ENCODE measurements at regions not wholly inside any gene's neighbourhood (a gene's known extent, or its start where the extent isn't known, plus 50 kb on each side); places are given as distances from the start of the nearest gene placed in this dataset.
"Not testable (repeated sequence)": the region's sequence is repeated elsewhere in the genome, so short reads cannot be mapped to it uniquely, and the experiment has no call there.

GRCh38 chr1:65541865-65542264 is 121.4 kb downstream of the LEPR start:
- CTCF ChIA-PET: interaction anchor here (1.4 kb wide), 1 partner anchor 74 kb away, joined by 3 read pairs; no protein-coding TSS in a partner anchor
- H3K36me3 Mint-ChIP-seq (ENCODE audit: insufficient read depth, unreplicated experiment): no peaks in the 10 kb centered on the region
- H3K27me3 Mint-ChIP-seq (ENCODE audit: unreplicated experiment): no peaks in the 10 kb centered on the region
- no peak overlapping the region for H3K4me3 Mint-ChIP-seq (ENCODE audit: low read depth, unreplicated experiment)
- H3K4me1 Mint-ChIP-seq (ENCODE audit: low read depth, unreplicated experiment): peaks cover 19% of the 10 kb centered on the region
- DNase-seq: no peak
- no TSS peak for BruUV-seq (replicated peaks)
- H3K27ac Mint-ChIP-seq (ENCODE audit: unreplicated experiment): no peak overlapping the region
- H3K9me3 Mint-ChIP-seq (ENCODE audit: low read depth, unreplicated experiment): no peaks in the 10 kb centered on the region
- TF ChIP-seq CTCF (IDR thresholded peaks at IDR 0.05; ENCODE audit: unreplicated experiment): no peak
- intact Hi-C loops (cut with micrococcal nuclease; ENCODE audit: unreplicated experiment): no loop called here

- intact Hi-C loops (cut with micrococcal nuclease; ENCODE audit: unreplicated experiment); H3K4me3 Mint-ChIP-seq (ENCODE audit: low read depth, unreplicated experiment); H3K9me3 Mint-ChIP-seq (ENCODE audit: low read depth, unreplicated experiment); H3K27me3 Mint-ChIP-seq (ENCODE audit: unreplicated experiment); H3K36me3 Mint-ChIP-seq (ENCODE audit: insufficient read depth, unreplicated experiment); DNase-seq; H3K27ac Mint-ChIP-seq (ENCODE audit: unreplicated experiment); CTCF ChIA-PET; BruUV-seq (replicated peaks): not testable (repeated sequence)
- H3K4me1 Mint-ChIP-seq (ENCODE audit: low read depth, unreplicated experiment): peaks cover 19% of the 10 kb centered on the region
Observed at GRCh38 chr1:65542592-65542991, 122.1 kb downstream of the LEPR start.

GRCh38 chr1:65550306-65551010 is 130.0 kb downstream of the LEPR start:
- Mint-ChIP-seq H3K4me3 (ENCODE audit: low read depth, unreplicated experiment) (peak overlapping the region; percentile 81), H3K4me1 (ENCODE audit: low read depth, unreplicated experiment) (peaks cover 14% of the 10 kb centered on the region), H3K27ac (ENCODE audit: unreplicated experiment) (peak overlapping the region; percentile 48)
- H3K9me3 Mint-ChIP-seq (ENCODE audit: low read depth, unreplicated experiment); BruUV-seq (replicated peaks); CTCF ChIA-PET; H3K36me3 Mint-ChIP-seq (ENCODE audit: insufficient read depth, unreplicated experiment); H3K27me3 Mint-ChIP-seq (ENCODE audit: unreplicated experiment); intact Hi-C loops (cut with micrococcal nuclease; ENCODE audit: unreplicated experiment): not testable (repeated sequence)
- peak; percentile 31 for DNase-seq

- H3K4me1 Mint-ChIP-seq (ENCODE audit: low read depth, unreplicated experiment): peaks cover 14% of the 10 kb centered on the region
- H3K36me3 Mint-ChIP-seq (ENCODE audit: insufficient read depth, unreplicated experiment); H3K4me3 Mint-ChIP-seq (ENCODE audit: low read depth, unreplicated experiment); CTCF ChIA-PET; H3K27me3 Mint-ChIP-seq (ENCODE audit: unreplicated experiment); intact Hi-C loops (cut with micrococcal nuclease; ENCODE audit: unreplicated experiment); H3K27ac Mint-ChIP-seq (ENCODE audit: unreplicated experiment); H3K9me3 Mint-ChIP-seq (ENCODE audit: low read depth, unreplicated experiment); DNase-seq; BruUV-seq (replicated peaks): not testable (repeated sequence)
Observed at GRCh38 chr1:65552484-65552883, 132.0 kb downstream of the LEPR start.

GRCh38 chr1:65554086-65554764 is 133.8 kb downstream of the LEPR start:
- CTCF ChIA-PET; DNase-seq; H3K9me3 Mint-ChIP-seq (ENCODE audit: low read depth, unreplicated experiment); BruUV-seq (replicated peaks); H3K4me3 Mint-ChIP-seq (ENCODE audit: low read depth, unreplicated experiment); H3K27me3 Mint-ChIP-seq (ENCODE audit: unreplicated experiment); H3K27ac Mint-ChIP-seq (ENCODE audit: unreplicated experiment); H3K36me3 Mint-ChIP-seq (ENCODE audit: insufficient read depth, unreplicated experiment); intact Hi-C loops (cut with micrococcal nuclease; ENCODE audit: unreplicated experiment): not testable (repeated sequence)
- H3K4me1 Mint-ChIP-seq (ENCODE audit: low read depth, unreplicated experiment): peaks cover 14% of the 10 kb centered on the region

- no peak for DNase-seq
- intact Hi-C loops (cut with micrococcal nuclease; ENCODE audit: unreplicated experiment): no loop called here
- Mint-ChIP-seq H3K4me3 (ENCODE audit: low read depth, unreplicated experiment) (no peak overlapping the region), H3K9me3 (ENCODE audit: low read depth, unreplicated experiment) (peaks cover 8% of the 10 kb centered on the region), H3K27me3 (ENCODE audit: unreplicated experiment) (no peaks in the 10 kb centered on the region), H3K27ac (ENCODE audit: unreplicated experiment) (no peak overlapping the region), H3K36me3 (ENCODE audit: insufficient read depth, unreplicated experiment) (peaks cover 7% of the 10 kb centered on the region), H3K4me1 (ENCODE audit: low read depth, unreplicated experiment) (peaks cover 14% of the 10 kb centered on the region)
- no TSS peak for BruUV-seq (replicated peaks)
- CTCF ChIA-PET: no interaction called here
- TF ChIP-seq CTCF (IDR thresholded peaks at IDR 0.05; ENCODE audit: unreplicated experiment): no peak
Observed at GRCh38 chr1:65554829-65555228, 134.4 kb downstream of the LEPR start.
